ENCODE measurements at regions not wholly inside any gene's neighbourhood (a gene's known extent, or its start where the extent isn't known, plus 50 kb on each side); places are given as distances from the start of the nearest gene placed in this dataset.

DNA sequence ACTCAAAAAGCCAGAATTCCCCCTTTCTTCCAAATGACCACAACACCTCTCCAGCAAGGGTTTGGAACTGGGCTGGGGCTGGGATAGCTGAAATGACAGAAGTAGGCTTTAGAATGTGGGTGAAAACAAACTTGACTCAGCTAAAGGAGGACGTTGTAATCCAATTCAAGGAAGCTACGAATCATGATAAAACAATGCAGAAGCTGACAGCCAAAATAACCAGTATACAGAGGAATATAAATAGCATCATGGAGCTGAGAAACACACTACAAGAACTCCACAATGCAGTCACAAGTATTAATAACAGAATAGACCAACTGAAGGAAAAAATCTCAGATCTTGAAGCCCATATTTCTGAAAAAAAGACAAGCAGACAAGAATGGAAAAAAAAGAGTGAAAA, 95.8 kb upstream of the TET2 start:
- H3K27me3 Mint-ChIP-seq (ENCODE audit: insufficient read depth) = no peaks in the 10 kb centered on the region; the same call in 1 of the 2 replicates
- no peak overlapping the region for H3K27ac Mint-ChIP-seq
- H3K36me3 Mint-ChIP-seq (ENCODE audit: low read depth) = no peaks in the 10 kb centered on the region
- no peak overlapping the region for H3K4me3 Mint-ChIP-seq
- H3K4me1 Mint-ChIP-seq (ENCODE audit: low read depth) = peaks cover 6% of the 10 kb centered on the region; the same call in 1 of the 2 replicates
- TF ChIP-seq, protein P1, sequence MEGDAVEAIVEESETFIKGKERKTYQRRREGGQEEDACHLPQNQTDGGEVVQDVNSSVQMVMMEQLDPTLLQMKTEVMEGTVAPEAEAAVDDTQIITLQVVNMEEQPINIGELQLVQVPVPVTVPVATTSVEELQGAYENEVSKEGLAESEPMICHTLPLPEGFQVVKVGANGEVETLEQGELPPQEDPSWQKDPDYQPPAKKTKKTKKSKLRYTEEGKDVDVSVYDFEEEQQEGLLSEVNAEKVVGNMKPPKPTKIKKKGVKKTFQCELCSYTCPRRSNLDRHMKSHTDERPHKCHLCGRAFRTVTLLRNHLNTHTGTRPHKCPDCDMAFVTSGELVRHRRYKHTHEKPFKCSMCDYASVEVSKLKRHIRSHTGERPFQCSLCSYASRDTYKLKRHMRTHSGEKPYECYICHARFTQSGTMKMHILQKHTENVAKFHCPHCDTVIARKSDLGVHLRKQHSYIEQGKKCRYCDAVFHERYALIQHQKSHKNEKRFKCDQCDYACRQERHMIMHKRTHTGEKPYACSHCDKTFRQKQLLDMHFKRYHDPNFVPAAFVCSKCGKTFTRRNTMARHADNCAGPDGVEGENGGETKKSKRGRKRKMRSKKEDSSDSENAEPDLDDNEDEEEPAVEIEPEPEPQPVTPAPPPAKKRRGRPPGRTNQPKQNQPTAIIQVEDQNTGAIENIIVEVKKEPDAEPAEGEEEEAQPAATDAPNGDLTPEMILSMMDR (IDR thresholded peaks at IDR 0.05) = no peak
- H3K9me3 Mint-ChIP-seq = peaks cover 16% of the 10 kb centered on the region
- peak; percentile 42 for DNase-seq

DNA sequence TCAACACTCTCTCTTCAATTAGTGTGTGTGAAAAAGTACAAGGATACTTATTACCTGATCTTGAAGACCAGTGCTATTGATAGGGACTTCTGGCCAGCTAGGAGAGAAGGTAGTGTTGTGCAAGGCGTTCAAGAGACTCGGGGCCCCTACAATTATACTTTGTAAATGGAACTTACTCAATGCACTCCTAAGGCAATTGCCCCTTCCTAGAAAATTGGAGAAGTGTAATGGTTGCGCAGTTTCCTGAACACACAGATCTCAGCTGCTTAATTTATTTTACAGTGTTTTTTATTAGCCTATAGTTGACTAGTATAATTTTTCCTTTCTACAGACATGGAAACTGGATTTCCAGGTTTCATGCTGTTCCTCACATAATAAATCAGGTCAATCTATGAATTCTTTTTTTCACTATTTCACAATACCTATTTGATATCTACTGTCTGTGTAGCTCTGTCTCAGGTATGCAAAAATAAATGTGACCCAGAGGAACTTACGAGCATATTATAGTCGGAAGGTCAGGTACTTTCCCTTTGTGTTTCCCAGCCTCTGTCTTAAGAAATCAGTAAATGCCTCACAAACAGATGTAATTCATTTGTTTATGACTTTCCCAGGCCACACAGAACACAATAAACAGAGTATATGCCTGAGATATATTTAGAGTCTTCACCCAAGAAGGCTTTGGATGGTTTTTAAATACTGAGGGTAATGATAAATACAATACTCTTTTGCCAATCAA, 89.1 kb upstream of the TET2 start:
- H3K4me1 Mint-ChIP-seq (ENCODE audit: low read depth) = peaks cover 13% of the 10 kb centered on the region; the same call in 1 of the 2 replicates
- H3K4me3 Mint-ChIP-seq = no peak overlapping the region
- peaks cover 2% of the 10 kb centered on the region; the same call in 1 of the 2 replicates for H3K9me3 Mint-ChIP-seq
- no peak overlapping the region for H3K27ac Mint-ChIP-seq
- DNase-seq = no peak
- no peaks in the 10 kb centered on the region for H3K36me3 Mint-ChIP-seq (ENCODE audit: low read depth)
- H3K27me3 Mint-ChIP-seq (ENCODE audit: insufficient read depth) = no peaks in the 10 kb centered on the region
- TF ChIP-seq, protein P1 (IDR thresholded peaks at IDR 0.05) = no peak

DNA sequence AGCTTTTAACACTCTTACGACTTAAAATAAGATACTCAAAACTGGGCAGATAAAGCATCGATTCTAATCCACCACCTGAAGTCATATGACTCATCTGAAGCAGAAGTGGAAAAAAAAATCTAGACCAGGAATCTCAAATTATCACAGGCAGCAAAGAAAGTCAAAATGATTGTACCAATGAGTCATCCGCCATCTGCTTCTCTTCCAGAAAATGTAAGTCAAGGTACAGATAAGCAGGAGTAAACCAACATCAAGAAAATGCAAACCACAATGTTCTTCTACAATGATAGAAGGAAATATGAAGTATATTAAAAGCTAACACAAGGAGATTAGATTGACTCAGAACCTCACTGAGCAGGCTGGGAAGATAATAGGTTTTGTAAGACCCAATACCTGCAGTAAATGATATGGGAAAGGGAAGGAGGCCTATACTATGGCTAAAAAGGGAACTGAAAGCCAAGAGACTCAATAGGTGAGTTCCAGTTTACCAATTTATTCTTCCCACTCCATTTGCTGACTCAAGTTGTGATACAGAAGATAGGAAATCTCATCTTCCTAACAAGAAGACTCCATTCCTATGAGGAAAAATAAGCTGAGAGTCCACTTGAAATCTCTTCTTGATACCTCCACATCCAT, 88.4 kb upstream of the TET2 start:
- H3K4me1 Mint-ChIP-seq (ENCODE audit: low read depth) = peaks cover 13% of the 10 kb centered on the region; the same call in 1 of the 2 replicates
- no peak overlapping the region for H3K4me3 Mint-ChIP-seq
- TF ChIP-seq, protein P1 (IDR thresholded peaks at IDR 0.05) = no peak
- H3K36me3 Mint-ChIP-seq (ENCODE audit: low read depth) = no peaks in the 10 kb centered on the region
- no peak overlapping the region for H3K27ac Mint-ChIP-seq
- no peaks in the 10 kb centered on the region for H3K9me3 Mint-ChIP-seq
- no peaks in the 10 kb centered on the region for H3K27me3 Mint-ChIP-seq (ENCODE audit: insufficient read depth)
- no peak for DNase-seq

DNA sequence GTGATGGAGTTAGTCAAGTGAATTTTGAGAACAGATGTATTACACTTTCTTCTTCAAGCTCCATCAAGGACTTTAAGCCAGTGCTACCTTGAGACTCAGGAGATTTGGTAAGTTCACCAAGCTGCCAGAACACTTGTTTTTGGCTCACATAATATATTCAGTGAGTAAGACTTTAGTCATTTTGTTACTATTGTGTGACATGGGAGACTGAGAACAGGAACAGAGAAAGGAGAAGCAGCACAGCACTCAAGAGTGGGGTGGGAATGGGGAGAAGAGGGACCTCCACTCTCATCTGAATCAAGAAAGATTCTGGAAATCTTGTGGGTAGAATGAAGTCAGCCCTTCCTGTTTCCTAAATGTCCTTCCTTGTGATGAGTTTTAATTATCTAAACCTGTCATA, 87.3 kb upstream of the TET2 start:
- TF ChIP-seq, protein P1 (IDR thresholded peaks at IDR 0.05) = no peak
- DNase-seq = no peak

DNA sequence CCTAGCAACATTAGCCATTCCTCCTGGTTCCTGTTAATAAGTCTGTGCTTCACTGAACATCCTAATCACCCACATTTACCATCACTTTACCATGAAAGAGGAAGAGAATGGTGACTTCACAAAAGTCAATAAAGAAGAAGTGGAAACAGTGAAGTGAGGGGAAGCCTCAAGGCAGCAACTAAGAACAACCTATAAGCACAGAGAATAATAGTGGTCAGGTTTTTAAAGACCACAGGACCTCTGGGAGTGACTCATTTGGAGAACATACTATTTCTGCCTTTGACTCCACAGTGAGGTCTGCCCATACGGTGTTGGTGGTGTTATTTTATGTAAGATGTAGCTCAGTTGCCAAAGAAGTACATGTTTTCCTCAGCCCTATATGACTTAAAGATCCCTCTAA, 86.0 kb upstream of the TET2 start:
- Mint-ChIP-seq H3K4me1 (ENCODE audit: low read depth) (peaks cover 13% of the 10 kb centered on the region; the same call in 1 of the 2 replicates), H3K27ac (no peak overlapping the region), H3K9me3 (no peaks in the 10 kb centered on the region), H3K4me3 (no peak overlapping the region), H3K27me3 (ENCODE audit: insufficient read depth) (peaks cover 1% of the 10 kb centered on the region; the same call in 1 of the 2 replicates), H3K36me3 (ENCODE audit: low read depth) (no peaks in the 10 kb centered on the region)
- DNase-seq = no peak
- TF ChIP-seq, protein P1 (IDR thresholded peaks at IDR 0.05) = no peak

More for the DNA sequence above, 87.3 kb upstream of the TET2 start:
- Mint-ChIP-seq H3K4me1 (ENCODE audit: low read depth) (peaks cover 13% of the 10 kb centered on the region; the same call in 1 of the 2 replicates), H3K4me3 (no peak overlapping the region), H3K9me3 (no peaks in the 10 kb centered on the region), H3K36me3 (ENCODE audit: low read depth) (no peaks in the 10 kb centered on the region), H3K27ac (no peak overlapping the region), H3K27me3 (ENCODE audit: insufficient read depth) (no peaks in the 10 kb centered on the region)
